Suprapubic skin (tissue), 4 donors: ENCODE measurements at regions not wholly inside any gene's neighbourhood (a gene's known extent, or its start where the extent isn't known, plus 50 kb on each side); places are given as distances from the start of the nearest gene placed in this dataset.

Source experiments
- CTCF ChIP-seq, 2 donors: fragments of 200-600 bp in 1 of 2; fragments of 450-650 bp in 1 of 2; sonication (generic) in 1 of 2; IDR thresholded peaks; one replicate each; pipeline ENCODE4 v1.5.1; 2016 to 2019; ENCODE audit warnings: antibody characterized with exemption in 2 of 2, mild to moderate bottlenecking in 1 of 2, moderate library complexity in 1 of 2
- POLR2A ChIP-seq, 2 donors: fragments of 450-650 bp; IDR thresholded peaks; one replicate each; pipeline ENCODE4 v1.6.1; 2017; ENCODE audit warnings: antibody characterized with exemption in 2 of 2, mild to moderate bottlenecking in 2 of 2, moderate library complexity in 2 of 2
- POLR2AphosphoS5 ChIP-seq, 3 donors: sonication (generic); formaldehyde crosslinking; IDR thresholded peaks; one replicate each; pipeline ENCODE4 v1.6.1; 2017; ENCODE audit warnings: antibody characterized with exemption in 3 of 3

- TF ChIP-seq POLR2AphosphoS5 (IDR thresholded peaks at IDR 0.05) (no peak), POLR2A (IDR thresholded peaks at IDR 0.05) (no peak), CTCF (IDR thresholded peaks at IDR 0.05) (no peak)
These were observed 79.7 kb upstream of the SMAD3 start for GRCh38 chr15:66985653-66986052.
